ENCODE measurements at regions not wholly inside any gene's neighbourhood (a gene's known extent, or its start where the extent isn't known, plus 50 kb on each side); places are given as distances from the start of the nearest gene placed in this dataset.

- no peak for DNase-seq (ENCODE audit: low spot score)
- TF ChIP-seq, protein P1, sequence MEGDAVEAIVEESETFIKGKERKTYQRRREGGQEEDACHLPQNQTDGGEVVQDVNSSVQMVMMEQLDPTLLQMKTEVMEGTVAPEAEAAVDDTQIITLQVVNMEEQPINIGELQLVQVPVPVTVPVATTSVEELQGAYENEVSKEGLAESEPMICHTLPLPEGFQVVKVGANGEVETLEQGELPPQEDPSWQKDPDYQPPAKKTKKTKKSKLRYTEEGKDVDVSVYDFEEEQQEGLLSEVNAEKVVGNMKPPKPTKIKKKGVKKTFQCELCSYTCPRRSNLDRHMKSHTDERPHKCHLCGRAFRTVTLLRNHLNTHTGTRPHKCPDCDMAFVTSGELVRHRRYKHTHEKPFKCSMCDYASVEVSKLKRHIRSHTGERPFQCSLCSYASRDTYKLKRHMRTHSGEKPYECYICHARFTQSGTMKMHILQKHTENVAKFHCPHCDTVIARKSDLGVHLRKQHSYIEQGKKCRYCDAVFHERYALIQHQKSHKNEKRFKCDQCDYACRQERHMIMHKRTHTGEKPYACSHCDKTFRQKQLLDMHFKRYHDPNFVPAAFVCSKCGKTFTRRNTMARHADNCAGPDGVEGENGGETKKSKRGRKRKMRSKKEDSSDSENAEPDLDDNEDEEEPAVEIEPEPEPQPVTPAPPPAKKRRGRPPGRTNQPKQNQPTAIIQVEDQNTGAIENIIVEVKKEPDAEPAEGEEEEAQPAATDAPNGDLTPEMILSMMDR (IDR thresholded peaks at IDR 0.05; ENCODE audit: extremely low read depth, missing control alignments) = no peak
Measured at GRCh38 chr1:18535391-18536210, 54.9 kb downstream of the KLHDC7A start.

DNA sequence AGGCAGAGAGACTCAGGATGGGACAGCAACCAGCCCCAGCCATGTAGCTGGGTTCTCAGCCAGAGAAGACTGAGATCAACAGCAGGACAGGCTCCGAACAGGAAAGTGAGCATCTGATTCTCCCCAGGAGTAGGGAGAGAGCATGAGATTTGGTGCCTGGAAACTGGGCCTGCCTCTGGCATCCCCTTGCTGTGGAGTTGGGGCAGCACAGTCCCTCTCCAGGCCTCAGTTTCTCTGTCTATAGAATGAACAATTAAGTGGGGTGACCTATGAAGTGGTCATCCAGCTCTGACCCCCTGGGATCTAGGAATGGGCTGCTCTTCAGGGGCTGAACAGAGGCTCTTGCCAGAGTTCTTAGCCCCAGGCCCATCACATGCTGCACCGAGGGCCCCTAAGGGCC lies 55.6 kb downstream of the KLHDC7A start:
- no peak for DNase-seq (ENCODE audit: low spot score)

DNA sequence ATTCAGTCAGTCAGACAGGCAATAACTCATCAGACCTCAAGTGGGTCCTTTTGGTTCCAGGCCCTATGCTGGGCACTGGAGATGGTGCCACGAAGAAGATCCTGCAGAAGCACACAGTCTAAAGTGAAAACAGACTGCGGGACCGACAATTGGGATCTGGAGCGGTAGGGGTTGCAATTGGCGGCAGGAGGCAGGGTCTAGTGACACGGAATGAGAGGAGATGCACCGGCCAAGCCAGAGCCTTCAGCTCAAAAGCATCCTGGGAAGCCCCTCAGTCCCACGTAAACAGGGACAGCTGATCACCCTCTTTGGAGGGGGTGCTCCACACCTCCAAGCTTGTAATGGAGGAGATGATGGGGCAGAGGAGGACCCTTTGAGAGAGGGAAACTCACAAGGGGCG lies 56.2 kb downstream of the KLHDC7A start:
- DNase-seq (ENCODE audit: low spot score) = no peak
- TF ChIP-seq, protein P1 (IDR thresholded peaks at IDR 0.05; ENCODE audit: extremely low read depth, missing control alignments) = no peak

More for the DNA sequence above, 55.6 kb downstream of the KLHDC7A start:
- TF ChIP-seq, protein P1 (IDR thresholded peaks at IDR 0.05; ENCODE audit: extremely low read depth, missing control alignments) = no peak

- TF ChIP-seq, protein P1 (IDR thresholded peaks at IDR 0.05; ENCODE audit: extremely low read depth, missing control alignments) = no peak
Measured at GRCh38 chr1:18537386-18538306, 56.9 kb downstream of the KLHDC7A start.

DNA sequence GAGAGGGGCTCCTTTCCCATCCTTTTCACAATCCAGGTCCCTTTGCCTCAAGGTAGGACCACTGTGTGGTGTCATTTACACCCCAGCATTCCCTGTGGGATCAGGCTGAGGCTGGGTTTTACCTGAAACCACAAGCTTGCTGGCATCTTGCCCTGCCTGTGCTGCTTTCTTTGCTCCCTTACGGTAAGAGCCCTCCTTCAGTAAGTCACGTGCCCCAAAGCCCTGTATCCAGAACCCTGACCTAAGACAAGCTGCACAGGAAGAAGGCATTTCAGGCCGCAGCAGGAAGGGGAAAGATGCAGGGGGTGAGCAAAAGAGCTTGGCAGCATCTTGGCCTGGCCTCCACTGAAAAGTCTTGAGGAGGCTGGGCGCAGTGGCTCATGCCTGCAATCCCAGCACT lies 58.4 kb downstream of the KLHDC7A start:
- TF ChIP-seq, protein P1 (IDR thresholded peaks at IDR 0.05; ENCODE audit: extremely low read depth, missing control alignments) = no peak
- no peak for DNase-seq (ENCODE audit: low spot score)

More at GRCh38 chr1:18537386-18538306, 56.9 kb downstream of the KLHDC7A start:
- DNase-seq (ENCODE audit: low spot score) = no peak

DNA sequence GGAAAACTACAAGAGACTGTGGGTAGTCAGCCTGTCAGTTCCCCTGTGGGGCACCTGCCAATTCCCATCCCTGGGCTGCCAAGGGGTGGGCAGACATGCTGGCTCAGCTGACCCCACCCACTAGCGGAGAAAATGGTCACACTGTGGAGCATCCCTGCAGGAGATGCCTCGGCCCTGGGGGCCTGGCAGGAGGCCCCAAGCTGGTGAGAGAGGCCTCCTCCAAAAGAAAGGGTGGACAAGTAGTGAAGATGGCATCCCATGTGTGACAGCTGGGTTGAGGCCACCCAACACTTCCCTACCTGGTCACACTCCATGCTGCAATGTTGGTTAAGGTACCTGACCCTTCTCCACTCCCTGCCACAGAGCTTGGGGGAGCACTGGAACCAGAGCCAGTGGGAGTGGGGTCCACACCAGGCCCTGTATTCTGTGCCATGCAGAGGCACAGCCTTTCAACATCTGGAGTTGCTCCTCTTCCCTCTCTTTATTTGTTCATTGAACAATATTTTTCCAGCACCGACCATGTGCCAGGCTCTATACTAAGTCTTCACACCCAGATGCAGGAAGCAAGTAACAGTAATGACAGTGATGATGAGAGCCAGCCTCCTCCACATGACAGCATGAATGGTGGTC lies 59.5 kb downstream of the KLHDC7A start:
- no peak for DNase-seq (ENCODE audit: low spot score)

More for the DNA sequence above, 59.5 kb downstream of the KLHDC7A start:
- TF ChIP-seq, protein P1 (IDR thresholded peaks at IDR 0.05; ENCODE audit: extremely low read depth, missing control alignments) = no peak
